SJSA1 (cell line): ENCODE measurements at regions not wholly inside any gene's neighbourhood (a gene's known extent, or its start where the extent isn't known, plus 50 kb on each side); places are given as distances from the start of the nearest gene placed in this dataset.
A peak's percentile ranks its signal among the peaks of the same experiment; 100 is the strongest.
"Not testable (repeated sequence)": the region's sequence is repeated elsewhere in the genome, so short reads cannot be mapped to it uniquely, and the experiment has no call there.

ENCODE experiments used
- DNase-seq, 2 experiments: peaks; one replicate each; pipeline ENCODE4 v3.0.0-alpha.2; 2015 to 2020; ENCODE audit warnings: low spot score in 2 of 2, low read depth in 1 of 2
- H3K27ac ChIP-seq: fragments of 250-450 bp; sonication (Bioruptor Pico); 2 replicates; pipeline ENCODE4 v1.5.1; 2020; ENCODE audit warnings: mild to moderate bottlenecking, moderate library complexity
- H3K27me3 ChIP-seq: fragments of 250-450 bp; sonication (Bioruptor Pico); replicated peaks from 2 replicates; pipeline ENCODE4 v1.5.1; 2020; ENCODE audit warnings: mild to moderate bottlenecking, moderate library complexity
- H3K36me3 ChIP-seq: fragments of 250-450 bp; sonication (Bioruptor Pico); 2 replicates; pipeline ENCODE4 v1.5.1; 2020; ENCODE audit warnings: mild to moderate bottlenecking
- H3K4me1 ChIP-seq: fragments of 250-450 bp; sonication (Bioruptor Pico); replicated peaks from 2 replicates; pipeline ENCODE4 v1.6.1; 2021; ENCODE audit warnings: mild to moderate bottlenecking
- H3K4me3 ChIP-seq: fragments of 250-450 bp; sonication (Bioruptor Pico); 2 replicates; pipeline ENCODE4 v1.5.1; 2020; ENCODE audit warnings: mild to moderate bottlenecking
- H3K9me3 ChIP-seq: fragments of 250-450 bp; sonication (Bioruptor Pico); replicated peaks from 2 replicates; pipeline ENCODE4 v1.5.1; 2020; ENCODE audit warnings: mild to moderate bottlenecking

- 0 out of 2 replicates have a peak, but pooled peaks cover 6% of the 10 kb centered on the region for H3K27me3 ChIP-seq
- peaks cover 5% of the 10 kb centered on the region for H3K4me1 ChIP-seq
- H3K9me3 ChIP-seq, result peaks cover 5% of the 10 kb centered on the region; the same call in 1 of the 2 replicates
- no peak for DNase-seq
- no peaks in the 10 kb centered on the region for H3K36me3 ChIP-seq
- no peak overlapping the region for H3K27ac ChIP-seq
- H3K4me3 ChIP-seq, result no peak overlapping the region
Measured at GRCh38 chr2:758073-758820, 81.0 kb upstream of the TMEM18 start.

DNA sequence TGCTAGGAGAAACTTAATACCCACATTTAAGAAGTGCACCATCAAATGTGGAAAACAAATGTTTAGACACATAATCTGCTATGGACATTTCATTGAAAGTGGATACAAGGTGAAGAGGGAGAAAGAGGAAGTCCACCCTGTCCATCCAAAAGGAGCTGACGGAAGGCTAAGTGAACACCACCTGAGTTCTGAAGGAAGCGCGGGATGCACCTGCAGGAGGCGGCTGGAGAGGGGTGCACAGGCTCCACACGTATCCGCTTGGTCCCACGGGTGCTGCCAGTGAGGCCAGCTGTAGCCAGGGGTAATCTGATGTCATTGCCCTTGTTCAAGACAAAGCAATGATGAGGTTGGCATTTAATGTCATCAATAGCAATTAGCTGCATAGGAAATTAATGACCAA lies 75.9 kb upstream of the TMEM18 start:
- no peaks in the 10 kb centered on the region for H3K36me3 ChIP-seq
- H3K27me3 ChIP-seq, result 0 out of 2 replicates have a peak, but pooled peaks cover 6% of the 10 kb centered on the region
- H3K9me3 ChIP-seq, result peaks cover 5% of the 10 kb centered on the region; the same call in 1 of the 2 replicates
- H3K4me3 ChIP-seq, result no peak overlapping the region
- H3K4me1 ChIP-seq, result no peaks in the 10 kb centered on the region
- no peak for DNase-seq
- H3K27ac ChIP-seq, result no peak overlapping the region

GRCh38 chr2:751474-751873 lies 74.3 kb upstream of the TMEM18 start:
- Histone ChIP-seq H3K4me3 (no peak overlapping the region), H3K9me3 (no peaks in the 10 kb centered on the region)

DNA sequence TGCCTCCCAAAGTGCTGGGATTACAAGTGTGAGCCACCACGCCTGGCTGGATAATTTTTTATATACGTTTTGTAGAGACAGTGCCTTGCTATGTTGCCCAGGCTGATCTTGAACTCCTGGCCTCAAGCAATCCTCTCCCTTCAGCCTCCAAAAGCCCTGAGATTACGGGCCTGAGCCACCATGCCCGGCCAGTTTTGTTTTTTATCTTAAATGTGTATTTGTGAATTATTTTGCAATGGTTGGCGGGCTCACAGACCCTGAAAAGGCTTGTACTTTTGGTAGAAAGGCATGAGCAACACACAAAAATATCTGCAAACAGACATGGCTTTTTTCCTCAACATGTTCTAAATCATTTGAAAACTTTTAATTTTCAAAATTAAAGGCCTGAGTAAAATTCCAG lies 73.4 kb upstream of the TMEM18 start:
- Histone ChIP-seq H3K4me1 (no peaks in the 10 kb centered on the region), H3K9me3 (no peaks in the 10 kb centered on the region), H3K36me3 (no peaks in the 10 kb centered on the region), H3K27me3 (0 out of 2 replicates have a peak, but pooled peaks cover 4% of the 10 kb centered on the region), H3K27ac (no peak overlapping the region), H3K4me3 (no peak overlapping the region)
- DNase-seq, result no peak

More at GRCh38 chr2:751474-751873, 74.3 kb upstream of the TMEM18 start:
- H3K27me3 ChIP-seq, result 0 out of 2 replicates have a peak, but pooled peaks cover 4% of the 10 kb centered on the region
- no peaks in the 10 kb centered on the region for H3K36me3 ChIP-seq
- no peak for DNase-seq
- no peak overlapping the region for H3K27ac ChIP-seq
- H3K4me1 ChIP-seq, result no peaks in the 10 kb centered on the region

- Histone ChIP-seq H3K27me3 (no peaks in the 10 kb centered on the region), H3K27ac (no peak overlapping the region), H3K4me3 (no peak overlapping the region), H3K36me3 (no peaks in the 10 kb centered on the region), H3K4me1 (no peaks in the 10 kb centered on the region), H3K9me3 (no peaks in the 10 kb centered on the region)
- no peak for DNase-seq
Measured at GRCh38 chr2:747762-748351, 70.7 kb upstream of the TMEM18 start.

GRCh38 chr2:746697-747096 lies 69.5 kb upstream of the TMEM18 start:
- Histone ChIP-seq H3K36me3 (no peaks in the 10 kb centered on the region), H3K4me3 (no peak overlapping the region), H3K27ac (no peak overlapping the region), H3K9me3 (no peaks in the 10 kb centered on the region), H3K27me3 (no peaks in the 10 kb centered on the region), H3K4me1 (0 out of 2 replicates have a peak, but pooled peaks cover under 1% of the 10 kb centered on the region)
- no peak for DNase-seq

DNA sequence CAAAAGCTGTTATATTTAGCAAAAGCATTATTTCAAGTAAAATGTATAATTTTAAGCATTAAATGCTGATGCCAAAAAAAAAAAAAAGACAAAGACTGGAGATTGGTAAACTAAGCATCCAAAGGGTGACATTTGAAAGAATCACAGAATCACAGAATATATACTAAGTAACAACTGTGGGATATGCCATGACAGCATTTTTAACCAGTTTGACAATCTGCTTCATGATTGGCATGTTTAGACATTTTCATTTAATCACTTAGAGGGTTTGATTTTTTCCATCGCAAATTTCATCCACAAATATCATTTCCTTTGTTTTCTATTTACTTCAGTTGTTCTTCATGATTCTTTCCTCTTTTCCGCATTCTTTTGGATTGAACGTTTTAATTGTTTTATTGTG lies 66.9 kb upstream of the TMEM18 start:
- no peak for DNase-seq
- no peaks in the 10 kb centered on the region for H3K36me3 ChIP-seq
- H3K4me1 ChIP-seq, result peaks cover 9% of the 10 kb centered on the region
- H3K4me3 ChIP-seq, result no peak overlapping the region
- H3K27ac ChIP-seq, result no peak overlapping the region
- H3K9me3 ChIP-seq, result no peaks in the 10 kb centered on the region
- no peaks in the 10 kb centered on the region for H3K27me3 ChIP-seq

DNA sequence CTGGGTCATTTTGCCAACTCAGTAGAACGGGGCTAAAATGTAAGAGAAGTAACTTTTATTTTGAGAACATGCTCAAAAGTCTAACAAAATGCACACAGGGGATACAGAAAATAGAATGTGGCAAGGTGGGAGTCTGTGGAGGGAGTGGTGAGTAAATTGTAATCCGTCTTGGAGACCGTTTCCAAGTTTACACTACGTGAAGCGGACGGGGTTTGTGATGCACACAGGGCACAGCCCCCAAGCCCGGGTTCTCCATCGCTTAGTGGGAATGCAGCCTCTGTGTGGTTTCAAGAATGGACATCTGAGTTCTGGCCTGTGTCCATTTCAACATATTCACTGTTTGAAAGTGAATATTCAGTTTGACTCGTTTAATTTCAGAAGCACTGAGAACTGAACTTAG lies 65.0 kb upstream of the TMEM18 start:
- no peak for DNase-seq
- Histone ChIP-seq H3K9me3 (no peaks in the 10 kb centered on the region), H3K27ac (no peak overlapping the region), H3K27me3 (no peaks in the 10 kb centered on the region), H3K4me3 (no peak overlapping the region), H3K4me1 (peaks cover 9% of the 10 kb centered on the region), H3K36me3 (no peaks in the 10 kb centered on the region)

DNA sequence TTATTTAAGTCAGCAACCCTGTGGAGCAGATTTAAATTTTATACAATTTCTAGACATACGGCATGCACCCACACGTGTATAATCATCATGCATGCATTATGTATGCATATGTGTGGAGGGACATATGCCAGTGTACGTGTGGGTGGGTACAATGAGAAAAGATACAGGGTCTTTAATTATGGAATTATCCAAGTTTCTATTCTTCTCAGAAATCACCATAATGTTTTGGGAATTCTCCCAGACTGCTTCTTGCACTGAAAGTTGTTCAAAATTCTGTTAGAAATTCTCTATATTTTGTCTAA lies 63.9 kb upstream of the TMEM18 start:
- no peak overlapping the region for H3K27ac ChIP-seq
- H3K4me3 ChIP-seq, result peak overlapping the region; percentile 38
- no peak for DNase-seq

GRCh38 chr2:740322-741194 lies 63.4 kb upstream of the TMEM18 start:
- not testable (repeated sequence) for H3K4me1 ChIP-seq, H3K36me3 ChIP-seq, H3K27ac ChIP-seq, H3K9me3 ChIP-seq, H3K27me3 ChIP-seq
- H3K4me3 ChIP-seq, result peak overlapping the region; percentile 38
- peak; percentile 98 to 100 for DNase-seq

More for the DNA sequence above, 63.9 kb upstream of the TMEM18 start:
- Histone ChIP-seq H3K36me3 (no peaks in the 10 kb centered on the region), H3K27me3 (no peaks in the 10 kb centered on the region), H3K9me3 (no peaks in the 10 kb centered on the region), H3K4me1 (peaks cover 9% of the 10 kb centered on the region)

DNA sequence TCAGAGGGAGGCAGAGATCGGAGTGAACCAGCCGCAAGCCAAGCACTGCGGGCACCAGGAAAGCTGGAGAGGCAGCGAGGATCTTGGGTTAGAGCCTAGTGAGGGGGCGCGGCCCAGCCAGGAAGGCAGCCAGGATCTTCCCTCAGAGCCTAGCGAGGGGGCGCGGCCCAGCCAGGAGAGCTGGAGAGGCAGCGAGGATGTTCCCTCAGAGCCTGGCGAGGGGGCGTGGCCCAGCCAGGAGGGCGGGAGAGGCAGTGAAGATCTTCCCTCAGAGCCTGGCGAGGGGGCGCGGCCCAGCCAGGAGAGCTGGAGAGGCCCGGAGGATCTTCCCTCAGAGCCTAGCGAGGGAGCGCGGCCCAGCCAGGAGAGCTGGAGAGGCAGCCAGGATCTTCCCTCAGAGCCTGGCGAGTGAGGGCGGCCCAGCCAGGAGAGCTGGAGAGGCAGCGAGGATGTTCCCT lies 62.7 kb upstream of the TMEM18 start:
- H3K9me3 ChIP-seq, H3K4me1 ChIP-seq, H3K4me3 ChIP-seq, H3K27ac ChIP-seq, H3K36me3 ChIP-seq, H3K27me3 ChIP-seq: not testable (repeated sequence)
- peak; percentile 87 to 99 for DNase-seq

DNA sequence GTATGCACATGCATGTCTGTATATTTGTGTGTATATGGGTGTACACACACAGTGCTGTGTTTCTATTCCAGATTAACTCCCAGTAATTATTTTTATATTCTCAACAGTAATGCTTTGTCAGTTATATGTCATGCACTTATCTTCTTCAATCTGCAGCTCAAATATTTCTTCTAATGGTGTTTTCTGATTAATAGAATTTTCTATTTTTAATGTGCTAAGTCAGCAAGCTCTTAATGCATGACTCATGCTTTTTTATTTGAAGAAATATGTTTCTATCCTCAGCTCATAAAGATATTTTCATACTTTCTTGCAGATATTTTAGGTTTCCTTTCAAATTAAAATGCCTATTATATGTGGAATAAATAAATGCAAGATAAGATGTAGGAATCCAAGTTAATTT lies 59.7 kb upstream of the TMEM18 start:
- Histone ChIP-seq H3K27ac (no peak overlapping the region), H3K9me3 (no peaks in the 10 kb centered on the region), H3K27me3 (no peaks in the 10 kb centered on the region), H3K4me1 (peaks cover 9% of the 10 kb centered on the region), H3K4me3 (no peak overlapping the region), H3K36me3 (no peaks in the 10 kb centered on the region)
- DNase-seq, result no peak

DNA sequence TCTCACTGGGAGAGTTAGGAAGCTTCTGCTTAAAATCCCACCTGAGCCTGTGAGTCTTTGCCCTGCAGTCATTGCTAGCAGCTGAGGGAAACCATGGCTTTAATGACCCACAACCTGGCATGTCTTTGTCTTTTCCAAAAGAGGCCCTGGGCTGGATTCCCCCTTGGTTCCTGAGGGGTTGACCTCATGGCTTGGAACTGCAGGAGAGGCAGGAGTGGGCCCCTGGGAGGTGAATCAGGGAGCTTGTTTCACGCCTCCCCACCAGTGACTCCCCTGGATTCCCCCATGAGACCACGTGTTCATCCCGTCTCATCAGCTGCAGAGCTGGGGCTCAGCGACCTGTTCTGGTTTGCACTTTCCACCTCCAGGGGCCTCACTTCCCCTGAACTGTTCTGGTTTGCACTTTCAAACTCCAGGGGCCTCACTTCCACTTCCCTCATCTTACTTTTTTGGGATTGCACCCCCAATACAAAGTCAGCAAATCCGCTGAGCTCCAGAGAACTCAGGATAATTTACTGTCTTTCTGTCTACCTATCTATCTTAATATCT lies 58.5 kb upstream of the TMEM18 start:
- Histone ChIP-seq H3K4me3 (no peak overlapping the region), H3K36me3 (no peaks in the 10 kb centered on the region), H3K27ac (no peak overlapping the region), H3K4me1 (peaks cover 3% of the 10 kb centered on the region), H3K27me3 (no peaks in the 10 kb centered on the region), H3K9me3 (no peaks in the 10 kb centered on the region)
- DNase-seq, result no peak

- DNase-seq, result no peak
- Histone ChIP-seq H3K27me3 (no peaks in the 10 kb centered on the region), H3K9me3 (no peaks in the 10 kb centered on the region), H3K36me3 (no peaks in the 10 kb centered on the region), H3K4me1 (peaks cover under 1% of the 10 kb centered on the region), H3K4me3 (no peak overlapping the region), H3K27ac (no peak overlapping the region)
Measured at GRCh38 chr2:734496-734895, 57.3 kb upstream of the TMEM18 start.
